ENCODE measurements at regions not wholly inside any gene's neighbourhood (a gene's known extent, or its start where the extent isn't known, plus 50 kb on each side); places are given as distances from the start of the nearest gene placed in this dataset.

DNA sequence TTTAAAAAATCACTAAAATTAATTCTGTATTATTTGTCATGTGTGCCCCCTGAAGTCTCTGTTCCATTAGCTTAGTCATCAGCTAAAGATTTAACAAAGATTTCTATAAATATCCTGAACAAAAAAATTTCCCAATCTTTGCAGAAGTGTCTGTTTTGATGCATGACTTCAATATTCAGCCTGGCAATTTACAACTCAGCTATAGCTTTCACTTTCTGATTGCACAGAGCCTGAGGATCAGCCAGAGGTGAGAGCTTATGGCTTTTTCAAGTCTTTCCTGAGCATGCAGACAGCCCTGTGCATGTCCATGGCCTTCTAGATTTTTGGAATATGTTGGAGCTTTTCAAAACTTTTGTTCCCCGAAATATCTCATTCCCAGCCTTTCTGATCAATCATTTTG lies 420.1 kb downstream of the ZNF674 start:
- intact Hi-C loops (cut with micrococcal nuclease) (no loop called here), dilution Hi-C loops (cut with HindIII; ENCODE audit: low sequenced_read_pairs, unreplicated experiment) (no loop called here), in situ Hi-C loops (cut with MboI; ENCODE audit: low sequenced_read_pairs) (no loop called here)
- Histone ChIP-seq H2AFZ (replicated peaks; ENCODE audit: low read length, poor library complexity) (no peak overlapping the region), H2BK15ac (ENCODE audit: low read depth, low read length) (no peak overlapping the region), H3K9me1 (ENCODE audit: insufficient read depth, low read length) (no peaks in the 10 kb centered on the region), H4K91ac (ENCODE audit: insufficient read depth, low read depth, low read length) (no peak overlapping the region), H3K4ac (ENCODE audit: low read depth, low read length) (no peak overlapping the region), H3K9me3 (ENCODE audit: control insufficient read depth, insufficient read depth, low read length) (no peaks in the 10 kb centered on the region), H3K4me2 (ENCODE audit: low read depth, low read length) (no peak overlapping the region), H2BK120ac (ENCODE audit: low read depth, low read length) (no peak overlapping the region), H2BK5ac (ENCODE audit: low read depth, low read length, poor library complexity, severe bottlenecking) (no peak overlapping the region), H3K4me3 (ENCODE audit: insufficient read depth, low read depth, low read length) (no peak overlapping the region), H3K23ac (ENCODE audit: low read depth, low read length) (no peak overlapping the region), H4K8ac (ENCODE audit: low read depth in 2 of 2, low read length in 2 of 2) (no peak overlapping the region), H3K27ac (ENCODE audit: insufficient read depth, low read length) (no peak overlapping the region), H2AK9ac (replicated peaks; ENCODE audit: low read depth, low read length, poor library complexity) (no peak overlapping the region), H2BK20ac (ENCODE audit: low read depth, low read length) (no peak overlapping the region), H2AK5ac (ENCODE audit: low read depth, low read length) (no peak overlapping the region), H3K14ac (replicated peaks; ENCODE audit: low read depth, low read length) (no peak overlapping the region), H4K20me1 (ENCODE audit: insufficient read depth, low read length) (no peaks in the 10 kb centered on the region), H3K36me3 (ENCODE audit: control insufficient read depth, insufficient read depth, low read length) (no peaks in the 10 kb centered on the region), H3K27me3 (ENCODE audit: control insufficient read depth, insufficient read depth, low read length) (peaks cover 2% of the 10 kb centered on the region), H3K9ac (ENCODE audit: low read depth, low read length) (no peak overlapping the region), H3K79me1 (ENCODE audit: low read depth in 1 of 2, low read length in 2 of 2) (no peaks in the 10 kb centered on the region), H4K5ac (ENCODE audit: low read depth, low read length) (no peak overlapping the region), H3K56ac (ENCODE audit: extremely low read depth, insufficient read depth, low read length) (no peak overlapping the region), H3K4me1 (ENCODE audit: control insufficient read depth, insufficient read depth, low read length) (no peaks in the 10 kb centered on the region), H3K18ac (ENCODE audit: low read depth, low read length) (no peak overlapping the region)
- no TSS peak for BruUV-seq (replicated peaks)
- WGBS, 2 experiments (ENCODE audit: extremely low coverage in 2 of 2, insufficient read length in 1 of 2) = no CpG with 5 or more reads among the region's 1 CpG
- DNase-seq (no peak), ATAC-seq (ENCODE audit: low read depth) (no peak)
- ChIA-PET POLR2A (ENCODE audit: unreplicated experiment) (no interaction called here), CTCF (no interaction called here)
- TF ChIP-seq NFE2L2 (IDR thresholded peaks at IDR 0.05; ENCODE audit: low read depth, low read length) = no peak
- no peak for TF ChIP-seq MXI1 (IDR thresholded peaks at IDR 0.05; ENCODE audit: borderline replicate concordance, low read depth, low read length)
- TF ChIP-seq, protein P1, sequence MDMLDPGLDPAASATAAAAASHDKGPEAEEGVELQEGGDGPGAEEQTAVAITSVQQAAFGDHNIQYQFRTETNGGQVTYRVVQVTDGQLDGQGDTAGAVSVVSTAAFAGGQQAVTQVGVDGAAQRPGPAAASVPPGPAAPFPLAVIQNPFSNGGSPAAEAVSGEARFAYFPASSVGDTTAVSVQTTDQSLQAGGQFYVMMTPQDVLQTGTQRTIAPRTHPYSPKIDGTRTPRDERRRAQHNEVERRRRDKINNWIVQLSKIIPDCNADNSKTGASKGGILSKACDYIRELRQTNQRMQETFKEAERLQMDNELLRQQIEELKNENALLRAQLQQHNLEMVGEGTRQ (IDR thresholded peaks at IDR 0.05; ENCODE audit: low read depth, low read length) = no peak
- no peak for TF ChIP-seq MAFK (IDR thresholded peaks at IDR 0.05; ENCODE audit: low read depth, low read length)
- TF ChIP-seq POLR2A (IDR thresholded peaks at IDR 0.05; ENCODE audit: low read depth, low read length) = no peak

Data from IMR-90 (cell line).